A549 (cell line): ENCODE measurements at regions not wholly inside any gene's neighbourhood (a gene's known extent, or its start where the extent isn't known, plus 50 kb on each side); places are given as distances from the start of the nearest gene placed in this dataset.

Experiments used
- ATAC-seq, 2 experiments: fragments of 200-7000 bp in 1 of 2; fragments of >200 bp in 1 of 2; cut with Nextera tagmentation in 1 of 2; cut with Tn5 transposase in 1 of 2; 3 replicates each; pipeline versions ENCODE4 v1.8.0 to v1.9.1; 2018 to 2020; ENCODE audit warnings: mild to moderate bottlenecking in 1 of 2, moderate library complexity in 1 of 2
- CTCF ChIA-PET: fragments of 300-600 bp; sonication (Branson Sonifier 250); formaldehyde crosslinking; extraction: SDS; loops from one replicate; lab custom pipeline; 2021; ENCODE audit warnings: antibody characterized with exemption, inconsistent platforms; lab: Yijun Ruan, JAX
- POLR2A ChIA-PET: fragments of 350-600 bp; formaldehyde crosslinking; extraction: SDS; loops from one replicate; lab custom pipeline; 2021; ENCODE audit warnings: antibody characterized with exemption, inconsistent platforms; lab: Yijun Ruan, JAX
- DNase-seq, 2 experiments: peaks; one replicate each; pipeline versions ENCODE4 v3.0.0 to v3.0.0-alpha.2; 2011 to 2016; ENCODE audit warnings: low read depth in 1 of 2, low spot score in 1 of 2
- FAIRE-seq: peaks from 2 replicates; lab custom pipeline; 2011; peaks lifted over from hg19 to GRCh38; lab: Jason Lieb, UNC
- H3K27ac ChIP-seq, 2 experiments: fragments of >200 bp; sonication (Bioruptor Twin); formaldehyde crosslinking; 3 replicates each; pipeline ENCODE4 v1.5.1; 2016 to 2017
- H3K4me1 ChIP-seq: fragments of >200 bp; sonication (Bioruptor Twin); formaldehyde crosslinking; 3 replicates; pipeline ENCODE4 v1.6.1; 2016
- H3K4me2 ChIP-seq: fragments of >200 bp; sonication (Bioruptor Twin); formaldehyde crosslinking; 3 replicates; pipeline ENCODE4 v1.6.1; 2016
- H3K4me3 ChIP-seq: fragments of >200 bp; sonication (Bioruptor Twin); formaldehyde crosslinking; 3 replicates; pipeline ENCODE4 v1.5.1; 2016
- H3K9me3 ChIP-seq: fragments of >200 bp; sonication (Bioruptor Twin); formaldehyde crosslinking; 3 replicates; pipeline ENCODE4 v1.6.1; 2016
- CBX2 ChIP-seq: fragments of 200-600 bp; sonication (generic); IDR thresholded peaks from 2 replicates; pipeline ENCODE4 v1.6.1; 2016; ENCODE audit warnings: low read depth, mild to moderate bottlenecking, borderline replicate concordance
- CBX8 ChIP-seq: fragments of 200-600 bp; sonication (generic); IDR thresholded peaks from 2 replicates; pipeline ENCODE4 v1.6.1; 2016
- CEBPB ChIP-seq, 2 experiments: fragments of >200 bp in 1 of 2; sonication (Bioruptor Twin) in 1 of 2; formaldehyde crosslinking in 1 of 2; IDR thresholded peaks; 2 replicates each; pipeline ENCODE4 v1.6.1; 2012 to 2016
- CHD2 ChIP-seq: fragments of 150-350 bp; IDR thresholded peaks from 2 replicates; pipeline ENCODE4 v1.6.1; 2014; ENCODE audit warnings: low read length; ENCODE audit not compliant: partially characterized antibody
- EHF ChIP-seq: fragments of 250-450 bp; sonication (Bioruptor Pico); IDR thresholded peaks from 2 replicates; pipeline ENCODE4 v1.5.0; 2020; ENCODE audit warnings: mild to moderate bottlenecking
- ESRRA ChIP-seq: fragments of 150-350 bp; IDR thresholded peaks from 2 replicates; pipeline ENCODE4 v1.6.1; 2014; ENCODE audit warnings: mild to moderate bottlenecking, low read length, borderline replicate concordance
- FOSL2 ChIP-seq, 2 experiments: fragments of 450-650 bp in 1 of 2; fragments of >200 bp in 1 of 2; sonication (Bioruptor Twin) in 1 of 2; formaldehyde crosslinking; IDR thresholded peaks; 2 replicates each; pipeline versions ENCODE4 v1.5.0 to v1.6.1; 2016 to 2020; ENCODE audit warnings: mild to moderate bottlenecking in 1 of 2, moderate library complexity in 1 of 2
- HDAC2 ChIP-seq: fragments of 200-600 bp; sonication (generic); IDR thresholded peaks from 2 replicates; pipeline ENCODE4 v1.6.1; 2016
- HOXB13 ChIP-seq: fragments of 250-450 bp; sonication (Bioruptor Pico); IDR thresholded peaks from 2 replicates; pipeline ENCODE4 v1.5.0; 2020; ENCODE audit warnings: low read depth, mild to moderate bottlenecking, moderate library complexity
- HOXB5 ChIP-seq: fragments of 250-450 bp; sonication (Bioruptor Pico); IDR thresholded peaks from 2 replicates; pipeline ENCODE4 v1.5.0; 2020; ENCODE audit warnings: mild to moderate bottlenecking, moderate library complexity
- JUNB ChIP-seq: fragments of >200 bp; sonication (Bioruptor Twin); formaldehyde crosslinking; IDR thresholded peaks from 2 replicates; pipeline ENCODE4 v1.6.1; 2016
- KDM5A ChIP-seq: fragments of 200-600 bp; sonication (generic); IDR thresholded peaks from 2 replicates; pipeline ENCODE4 v1.6.1; 2016; ENCODE audit warnings: antibody characterized with exemption, mild to moderate bottlenecking
- MAFK ChIP-seq: fragments of 450-650 bp; IDR thresholded peaks from 2 replicates; pipeline ENCODE4 v1.6.1; 2014; ENCODE audit not compliant: partially characterized antibody
- MAX ChIP-seq: IDR thresholded peaks from 2 replicates; pipeline ENCODE4 v1.6.1; 2012
- PBX3 ChIP-seq: IDR thresholded peaks from 2 replicates; pipeline ENCODE4 v1.6.1; 2012
- REST ChIP-seq: fragments of 200-600 bp; sonication (generic); IDR thresholded peaks from 2 replicates; pipeline ENCODE4 v1.6.1; 2016; ENCODE audit warnings: antibody characterized with exemption, mild to moderate bottlenecking, moderate library complexity
- RFX5 ChIP-seq: fragments of 450-650 bp; IDR thresholded peaks from 2 replicates; pipeline ENCODE4 v1.7.1; 2014; ENCODE audit warnings: antibody characterized with exemption, mild to moderate bottlenecking, moderate library complexity
- USF2 ChIP-seq: fragments of 450-650 bp; IDR thresholded peaks from 2 replicates; pipeline ENCODE4 v1.6.1; 2014; ENCODE audit warnings: antibody characterized with exemption
- WGBS: methylation state at CpG from one replicate; pipeline ENCODE4 v1.1.6; 2017; ENCODE audit errors: missing lambda C conversion rate; 5-methylcytosine and 5-hydroxymethylcytosine counted together

GRCh38 chr20:12305188-12305950 is 387.7 kb downstream of the BTBD3 start:
- no peak for DNase-seq
- no peaks in the 10 kb centered on the region for H3K4me1 ChIP-seq
- no peak for FAIRE-seq
- no peak overlapping the region for H3K27ac ChIP-seq
- WGBS: 13% methylated on average over 9 of the region's 9 CpGs
- no peak for ATAC-seq
- H3K4me2 ChIP-seq: no peak overlapping the region
- no peak overlapping the region for H3K4me3 ChIP-seq
- POLR2A ChIA-PET: no interaction called here
- H3K9me3 ChIP-seq: peaks cover 2% of the 10 kb centered on the region; the same call in 2 of the 3 replicates
- TF ChIP-seq CBX2 (no peak), KDM5A (no peak), USF2 (no peak), RFX5 (no peak), REST (no peak), CEBPB (IDR thresholded peaks at IDR 0.05) (no peak)
- TF ChIP-seq, all 56 proteins: peak for 0
- CTCF ChIA-PET: interaction anchor here (0.6 to 1.0 kb wide), 2 partner anchors 16 to 165 kb away, joined by 3 read pairs; no protein-coding TSS in a partner anchor

GRCh38 chr20:12306107-12306506 is 388.4 kb downstream of the BTBD3 start:
- DNase-seq (no peak), FAIRE-seq (no peak), ATAC-seq (no peak)
- TF ChIP-seq HOXB13 (CRISPR knock-in tag): no peak
- TF ChIP-seq HDAC2: no peak
- no peak for TF ChIP-seq JUNB
- no peak for TF ChIP-seq ESRRA
- TF ChIP-seq MAFK: no peak
- no peak for TF ChIP-seq PBX3
- no peak for TF ChIP-seq HOXB5 (CRISPR knock-in tag)
- no peak for TF ChIP-seq CBX8
- no peak for TF ChIP-seq FOSL2 (IDR thresholded peaks at IDR 0.05)
- no peak for TF ChIP-seq FOSL2 (CRISPR knock-in tag; IDR thresholded peaks at IDR 0.05)
- TF ChIP-seq MAX: no peak
- TF ChIP-seq CHD2: no peak
- TF ChIP-seq EHF (CRISPR knock-in tag): no peak
- no peak for TF ChIP-seq KDM5A
- no peak for TF ChIP-seq CBX2
- H3K27ac ChIP-seq: no peak overlapping the region
- ChIA-PET CTCF (no interaction called here), POLR2A (no interaction called here)
- 2% methylated on average over 2 of the region's 2 CpGs for WGBS
- no peak overlapping the region for H3K4me3 ChIP-seq
- H3K4me2 ChIP-seq: no peak overlapping the region
- peaks cover 2% of the 10 kb centered on the region; the same call in 2 of the 3 replicates for H3K9me3 ChIP-seq
- H3K4me1 ChIP-seq: no peaks in the 10 kb centered on the region
